ENCODE measurements at regions not wholly inside any gene's neighbourhood (a gene's known extent, or its start where the extent isn't known, plus 50 kb on each side); places are given as distances from the start of the nearest gene placed in this dataset.

- no peak for TF ChIP-seq ZNF235 (CRISPR knock-in tag; IDR thresholded peaks at IDR 0.05; ENCODE audit: borderline replicate concordance)
- peak; percentile 41; the same call in 1 of the 2 replicates for TF ChIP-seq ERF (CRISPR knock-in tag; IDR thresholded peaks at IDR 0.05)
- TF ChIP-seq ZNF225 (CRISPR knock-in tag; IDR thresholded peaks at IDR 0.05), result no peak
- TF ChIP-seq ZBTB34 (CRISPR knock-in tag; IDR thresholded peaks at IDR 0.05), result peak; percentile 72; the same call in 1 of the 2 replicates
- no peak for TF ChIP-seq TBP (CRISPR knock-in tag; IDR thresholded peaks at IDR 0.05)
- peak; percentile 75 for TF ChIP-seq ZFX (CRISPR knock-in tag; IDR thresholded peaks at IDR 0.05; ENCODE audit: low read depth)
- TF ChIP-seq KLF11 (CRISPR knock-in tag; IDR thresholded peaks at IDR 0.05), result 0 out of 2 replicates have a peak, but pooled peaks have one; percentile 62
- 0 out of 2 replicates have a peak, but pooled peaks have one; percentile 61 for TF ChIP-seq ZMYM2 (CRISPR knock-in tag; IDR thresholded peaks at IDR 0.05)
- no peak for TF ChIP-seq ZNF569 (CRISPR knock-in tag; IDR thresholded peaks at IDR 0.05; ENCODE audit: borderline replicate concordance)
- no peak for TF ChIP-seq ZNF484 (CRISPR knock-in tag; IDR thresholded peaks at IDR 0.05; ENCODE audit: borderline replicate concordance, low read depth)
- TF ChIP-seq ETS1 (CRISPR knock-in tag; IDR thresholded peaks at IDR 0.05), result no peak
- TF ChIP-seq ELF3 (CRISPR knock-in tag; IDR thresholded peaks at IDR 0.05), result peak; percentile 86
- no peak for TF ChIP-seq ZSCAN9 (CRISPR knock-in tag; IDR thresholded peaks at IDR 0.05; ENCODE audit: borderline replicate concordance)
- TF ChIP-seq SMAD9 (CRISPR knock-in tag; IDR thresholded peaks at IDR 0.05), result no peak
- TF ChIP-seq ZBTB1 (CRISPR knock-in tag; IDR thresholded peaks at IDR 0.05; ENCODE audit: borderline replicate concordance), result no peak
- no peak for TF ChIP-seq HOXA7 (CRISPR knock-in tag; IDR thresholded peaks at IDR 0.05)
- TF ChIP-seq HNRNPL (IDR thresholded peaks at IDR 0.05; ENCODE audit: low read depth, low read length), result no peak
- TF ChIP-seq SMYD3 (CRISPR knock-in tag; IDR thresholded peaks at IDR 0.05), result no peak
- TF ChIP-seq MATR3 (CRISPR knock-in tag; IDR thresholded peaks at IDR 0.05), result no peak
- no peak for TF ChIP-seq KLF15 (CRISPR knock-in tag; IDR thresholded peaks at IDR 0.05; ENCODE audit: borderline replicate concordance)
- TF ChIP-seq ZSCAN22 (CRISPR knock-in tag; IDR thresholded peaks at IDR 0.05), result no peak
- TF ChIP-seq MZF1 (CRISPR knock-in tag; IDR thresholded peaks at IDR 0.05; ENCODE audit: borderline replicate concordance), result no peak
- no peak for TF ChIP-seq ZMAT3 (CRISPR knock-in tag; conservative IDR thresholded peaks at IDR 0.05)
- peak; percentile 86; the same call in 1 of the 2 replicates for TF ChIP-seq GATA4 (IDR thresholded peaks at IDR 0.05; ENCODE audit: borderline replicate concordance, low read depth)
- TF ChIP-seq ATF5 (CRISPR knock-in tag; IDR thresholded peaks at IDR 0.05; ENCODE audit: low read depth), result no peak
- TF ChIP-seq RFXANK (CRISPR knock-in tag; IDR thresholded peaks at IDR 0.05), result no peak
- TF ChIP-seq TOPORS (CRISPR knock-in tag; IDR thresholded peaks at IDR 0.05), result no peak
- TF ChIP-seq ZNF7 (CRISPR knock-in tag; IDR thresholded peaks at IDR 0.05), result 0 out of 2 replicates have a peak, but pooled peaks have one; percentile 20
- no peak for TF ChIP-seq PLSCR1 (CRISPR knock-in tag; IDR thresholded peaks at IDR 0.05; ENCODE audit: borderline replicate concordance)
These were observed 244.1 kb upstream of the STT3B start (continued) for GRCh38 chr3:31288641-31289100.

Data from HepG2 (cell line).